Upper lobe of left lung (tissue), 6 donors: ENCODE measurements at regions not wholly inside any gene's neighbourhood (a gene's known extent, or its start where the extent isn't known, plus 50 kb on each side); places are given as distances from the start of the nearest gene placed in this dataset.
A peak's percentile ranks its signal among the peaks of the same experiment; 100 is the strongest.
"Not testable (repeated sequence)": the region's sequence is repeated elsewhere in the genome, so short reads cannot be mapped to it uniquely, and the experiment has no call there.

Experiments used
- ATAC-seq, 2 donors: fragments of 200-7000 bp; cut with Tn5 transposase; one replicate each; pipeline ENCODE4 v1.9.1; 2022; ENCODE audit warnings: mild to moderate bottlenecking in 2 of 2, moderate library complexity in 2 of 2; ENCODE audit not compliant: low FRiP score in 2 of 2
- DNase-seq, 2 donors: peaks; one replicate each; pipeline ENCODE4 v3.0.0-alpha.2; 2019 to 2020
- H3K27ac ChIP-seq, 4 donors: fragments of 200-600 bp; sonication (generic); one replicate each; pipeline ENCODE4 v1.5.1; 2016 to 2019
- H3K27me3 ChIP-seq, 4 donors: fragments of 200-600 bp; sonication (generic); one replicate each; pipeline ENCODE4 v1.5.1; 2017 to 2019
- H3K36me3 ChIP-seq, 4 donors: fragments of 200-600 bp; sonication (generic); one replicate each; pipeline ENCODE4 v1.5.1; 2016 to 2019
- H3K4me1 ChIP-seq, 4 donors: fragments of 200-600 bp; sonication (generic); one replicate each; pipeline ENCODE4 v1.5.1; 2018 to 2019
- H3K4me3 ChIP-seq, 4 donors: fragments of 200-600 bp; sonication (generic); one replicate each; pipeline ENCODE4 v1.5.1; 2017 to 2019; ENCODE audit warnings: mild to moderate bottlenecking in 2 of 4, moderate library complexity in 1 of 4
- H3K9me3 ChIP-seq, 4 donors: fragments of 200-600 bp; sonication (generic); one replicate each; pipeline ENCODE4 v1.5.1; 2018 to 2019
- EP300 ChIP-seq, 4 donors: sonication (generic); formaldehyde crosslinking; IDR thresholded peaks; one replicate each; pipeline ENCODE4 v1.5.1; 2017; ENCODE audit warnings: antibody characterized with exemption in 4 of 4, control low read depth in 2 of 4
- POLR2A ChIP-seq, 4 donors: fragments of 450-650 bp; IDR thresholded peaks; one replicate each; pipeline ENCODE4 v1.5.1; 2016 to 2017; ENCODE audit warnings: antibody characterized with exemption in 4 of 4, mild to moderate bottlenecking in 2 of 4
- POLR2AphosphoS5 ChIP-seq, 2 donors: sonication (generic); formaldehyde crosslinking; IDR thresholded peaks; one replicate each; pipeline ENCODE4 v1.5.1; 2017; ENCODE audit warnings: antibody characterized with exemption in 2 of 2
- WGBS, 2 donors: methylation state at CpG; one replicate each; pipeline ENCODE4 v1.1.5; 2017 to 2018; 5-methylcytosine and 5-hydroxymethylcytosine counted together
- TF ChIP-seq, protein P1 (sequence below), 6 experiments: fragments of 450-650 bp in 4 of 6; fragments of 200-600 bp in 2 of 6; sonication (generic) in 2 of 6; IDR thresholded peaks; one replicate each; pipeline ENCODE4 v1.5.1; 2016 to 2019; ENCODE audit warnings: antibody characterized with exemption in 6 of 6
- donor health status: DM: no; HTN: no; CAD: no; lungs with moderate emphysema.
- donor health status: DM: no; HTN: yes; CAD: no; lungs with severe emphysema.

DNA sequence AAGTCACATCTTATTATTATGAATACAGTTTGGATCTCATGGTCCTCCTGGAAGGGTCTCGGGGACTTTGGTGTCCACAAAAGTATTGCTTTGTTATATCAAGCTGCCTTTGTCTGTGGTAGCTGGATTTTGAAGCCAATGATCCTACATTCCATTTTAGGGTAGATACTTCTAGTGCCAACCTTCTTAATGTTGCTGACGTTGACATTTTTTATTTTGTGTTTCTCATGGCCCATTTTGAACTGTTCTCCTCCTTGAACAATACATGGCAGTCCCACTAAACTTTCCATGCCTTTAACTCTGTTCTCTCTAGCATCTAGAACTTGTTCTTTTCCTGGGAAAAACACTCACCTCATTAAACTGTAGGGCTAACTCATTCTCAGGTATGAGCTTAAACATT lies 425.8 kb downstream of the KCTD16 start:
- no peaks in the 10 kb centered on the region for H3K27me3 ChIP-seq
- no peak for ATAC-seq
- H3K9me3 ChIP-seq = no peaks in the 10 kb centered on the region
- peaks cover 0 to 4% (median 0%) of the 10 kb centered on the region in 4 donors for H3K4me1 ChIP-seq
- no peak for DNase-seq
- 64 to 81% methylated on average over 2 of the region's 2 CpGs for WGBS, 2 donors
- H3K27ac ChIP-seq = no peak overlapping the region
- H3K4me3 ChIP-seq = no peak overlapping the region
- H3K36me3 ChIP-seq = no peaks in the 10 kb centered on the region
- TF ChIP-seq POLR2AphosphoS5 (IDR thresholded peaks at IDR 0.05) (no peak), EP300 (IDR thresholded peaks at IDR 0.05) (no peak), POLR2A (IDR thresholded peaks at IDR 0.05) (no peak)
- TF ChIP-seq, protein P1, sequence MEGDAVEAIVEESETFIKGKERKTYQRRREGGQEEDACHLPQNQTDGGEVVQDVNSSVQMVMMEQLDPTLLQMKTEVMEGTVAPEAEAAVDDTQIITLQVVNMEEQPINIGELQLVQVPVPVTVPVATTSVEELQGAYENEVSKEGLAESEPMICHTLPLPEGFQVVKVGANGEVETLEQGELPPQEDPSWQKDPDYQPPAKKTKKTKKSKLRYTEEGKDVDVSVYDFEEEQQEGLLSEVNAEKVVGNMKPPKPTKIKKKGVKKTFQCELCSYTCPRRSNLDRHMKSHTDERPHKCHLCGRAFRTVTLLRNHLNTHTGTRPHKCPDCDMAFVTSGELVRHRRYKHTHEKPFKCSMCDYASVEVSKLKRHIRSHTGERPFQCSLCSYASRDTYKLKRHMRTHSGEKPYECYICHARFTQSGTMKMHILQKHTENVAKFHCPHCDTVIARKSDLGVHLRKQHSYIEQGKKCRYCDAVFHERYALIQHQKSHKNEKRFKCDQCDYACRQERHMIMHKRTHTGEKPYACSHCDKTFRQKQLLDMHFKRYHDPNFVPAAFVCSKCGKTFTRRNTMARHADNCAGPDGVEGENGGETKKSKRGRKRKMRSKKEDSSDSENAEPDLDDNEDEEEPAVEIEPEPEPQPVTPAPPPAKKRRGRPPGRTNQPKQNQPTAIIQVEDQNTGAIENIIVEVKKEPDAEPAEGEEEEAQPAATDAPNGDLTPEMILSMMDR (IDR thresholded peaks at IDR 0.05) = no peak

DNA sequence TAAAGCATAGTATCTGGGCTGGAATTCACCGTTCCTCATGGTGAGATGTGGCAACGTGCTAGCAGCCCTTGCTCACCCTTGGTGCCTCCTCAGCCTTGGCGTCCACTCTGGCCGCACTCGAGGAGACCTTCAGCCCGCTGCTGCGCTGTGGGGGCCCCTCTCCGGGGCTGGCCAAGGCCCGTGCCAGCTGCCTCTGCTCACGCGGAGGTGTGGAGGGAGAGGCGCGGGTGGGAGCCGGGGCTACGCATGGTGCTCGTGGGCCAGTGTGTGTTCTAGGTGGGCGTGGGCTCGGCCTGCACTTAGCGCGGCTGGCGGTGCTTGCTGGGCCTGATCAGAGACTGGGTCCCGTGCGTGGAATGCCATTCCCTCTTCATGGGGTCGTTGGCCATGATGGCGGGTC lies 424.2 kb downstream of the KCTD16 start:
- Histone ChIP-seq H3K9me3 (no peaks in the 10 kb centered on the region), H3K27ac (no peak overlapping the region), H3K4me1 (peaks cover 0 to 4% (median 0%) of the 10 kb centered on the region in 4 donors), H3K36me3 (no peaks in the 10 kb centered on the region), H3K27me3 (no peaks in the 10 kb centered on the region), H3K4me3 (no peak overlapping the region)
- no peak for TF ChIP-seq EP300 (IDR thresholded peaks at IDR 0.05)
- TF ChIP-seq, protein P1 (IDR thresholded peaks at IDR 0.05) = no peak
- TF ChIP-seq POLR2AphosphoS5 (IDR thresholded peaks at IDR 0.05) = no peak
- TF ChIP-seq POLR2A (IDR thresholded peaks at IDR 0.05) = no peak
- ATAC-seq (peak in 1 of 2 donors; percentile 30), DNase-seq (peak in 1 of 2 donors; percentile 70)
- WGBS, 2 donors = 86 to 92% methylated on average over 16 to 25 of the region's 25 CpGs

DNA sequence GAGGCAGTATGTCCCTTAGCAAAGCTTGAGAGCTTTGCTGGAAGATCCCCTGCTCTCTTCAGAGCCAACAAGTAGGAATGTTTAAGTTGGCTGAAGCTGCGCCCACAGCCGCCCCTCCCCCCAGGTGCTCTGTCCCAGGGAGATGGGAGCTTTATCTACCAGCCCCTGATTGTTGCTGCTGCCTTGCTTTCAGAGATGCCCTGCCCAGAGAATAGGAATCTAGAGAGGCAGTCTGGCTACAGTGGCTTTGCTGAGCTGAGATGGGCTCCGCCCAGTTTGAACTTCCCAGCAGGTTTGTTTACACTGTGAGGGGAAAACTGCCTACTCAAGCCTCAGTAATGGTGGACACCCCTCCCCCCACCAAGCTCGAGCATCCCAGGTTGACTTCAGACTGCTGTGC lies 423.6 kb downstream of the KCTD16 start:
- 66% methylated on average over 4 of the region's 4 CpGs; no CpG with 5 or more reads in 1 of the 2 donors for WGBS, 2 donors
- not testable (repeated sequence) for ATAC-seq

GRCh38 chr5:144585681-144586080 lies 415.0 kb downstream of the KCTD16 start:
- DNase-seq = peak in 1 of 2 donors; percentile 9
- Histone ChIP-seq H3K4me1 (no peaks in the 10 kb centered on the region), H3K27me3 (no peaks in the 10 kb centered on the region), H3K4me3 (no peak overlapping the region), H3K27ac (no peak overlapping the region), H3K36me3 (no peaks in the 10 kb centered on the region), H3K9me3 (no peaks in the 10 kb centered on the region)
- WGBS, 2 donors = 49 to 60% methylated on average over 5 of the region's 5 CpGs
- no peak for ATAC-seq
- no peak for TF ChIP-seq EP300 (IDR thresholded peaks at IDR 0.05)
- no peak for TF ChIP-seq POLR2A (IDR thresholded peaks at IDR 0.05)
- TF ChIP-seq, protein P1 (IDR thresholded peaks at IDR 0.05) = no peak
- no peak for TF ChIP-seq POLR2AphosphoS5 (IDR thresholded peaks at IDR 0.05)

More for the DNA sequence above, 423.6 kb downstream of the KCTD16 start:
- not testable (repeated sequence) for H3K4me1 ChIP-seq, DNase-seq, H3K36me3 ChIP-seq, H3K27ac ChIP-seq, H3K27me3 ChIP-seq, H3K4me3 ChIP-seq, H3K9me3 ChIP-seq

GRCh38 chr5:144583541-144584449 lies 413.1 kb downstream of the KCTD16 start:
- Histone ChIP-seq H3K9me3 (no peaks in the 10 kb centered on the region), H3K27ac (no peak overlapping the region), H3K4me1 (no peaks in the 10 kb centered on the region), H3K4me3 (no peak overlapping the region), H3K27me3 (no peaks in the 10 kb centered on the region), H3K36me3 (no peaks in the 10 kb centered on the region)
- WGBS, 2 donors = 63 to 71% methylated on average over 7 of the region's 7 CpGs
- TF ChIP-seq POLR2A (IDR thresholded peaks at IDR 0.05) (no peak), EP300 (IDR thresholded peaks at IDR 0.05) (no peak), POLR2AphosphoS5 (IDR thresholded peaks at IDR 0.05) (no peak)
- TF ChIP-seq, protein P1 (IDR thresholded peaks at IDR 0.05) = no peak
- no peak for DNase-seq
- ATAC-seq = no peak
